ENCODE measurements at regions not wholly inside any gene's neighbourhood (a gene's known extent, or its start where the extent isn't known, plus 50 kb on each side); places are given as distances from the start of the nearest gene placed in this dataset.

GRCh38 chr9:107229241-107229741 is 53.8 kb upstream of the RAD23B start:
- TF ChIP-seq EZH2phosphoT487 (IDR thresholded peaks at IDR 0.05; ENCODE audit: insufficient read depth, low read depth) = no peak
- no peak for TF ChIP-seq EZH2 (IDR thresholded peaks at IDR 0.05; ENCODE audit: insufficient read depth, poor library complexity, severe bottlenecking)

Data from GM23248 (cell line).